KBM-7 (cell line): ENCODE measurements at regions not wholly inside any gene's neighbourhood (a gene's known extent, or its start where the extent isn't known, plus 50 kb on each side); places are given as distances from the start of the nearest gene placed in this dataset.
A peak's percentile ranks its signal among the peaks of the same experiment; 100 is the strongest.

Experiments used
- DNase-seq: peaks from one replicate; pipeline ENCODE4 v3.0.0-alpha.2; 2015
- in situ Hi-C: fragments of 300-500 bp; cut with MboI; formaldehyde crosslinking; loops from 2 replicates; pipeline ENCODE4 v1.14.3; 2020; ENCODE audit warnings: low sequenced_read_pairs, low pct_unique_long_range_greater_than_20kb, mixed read lengths

GRCh38 chr2:78602862-78603261 lies 422.6 kb upstream of the REG3G start:
- in situ Hi-C loops = no loop called here
- DNase-seq = no peak

GRCh38 chr2:78606895-78607294 lies 418.6 kb upstream of the REG3G start:
- in situ Hi-C loops = no loop called here
- DNase-seq = no peak

DNA sequence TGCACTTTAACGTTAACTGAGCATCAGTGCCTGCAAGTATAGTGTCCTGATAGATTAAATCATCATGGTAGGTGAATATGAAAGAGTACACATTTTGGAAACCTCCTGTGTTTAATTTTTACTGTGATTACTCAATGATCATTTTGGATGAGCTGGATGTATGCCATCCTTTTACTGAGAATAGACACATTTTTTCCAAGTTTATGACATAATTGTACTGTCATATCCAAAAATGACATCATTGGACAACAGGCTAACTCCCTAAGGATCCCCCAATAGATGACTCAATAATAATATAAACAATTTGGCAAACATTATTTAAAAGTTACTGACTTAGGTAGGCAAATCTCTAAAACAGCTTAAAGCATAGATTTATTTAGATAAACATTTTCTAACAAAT lies 410.8 kb upstream of the REG3G start:
- DNase-seq = no peak
- in situ Hi-C loops = no loop called here

DNA sequence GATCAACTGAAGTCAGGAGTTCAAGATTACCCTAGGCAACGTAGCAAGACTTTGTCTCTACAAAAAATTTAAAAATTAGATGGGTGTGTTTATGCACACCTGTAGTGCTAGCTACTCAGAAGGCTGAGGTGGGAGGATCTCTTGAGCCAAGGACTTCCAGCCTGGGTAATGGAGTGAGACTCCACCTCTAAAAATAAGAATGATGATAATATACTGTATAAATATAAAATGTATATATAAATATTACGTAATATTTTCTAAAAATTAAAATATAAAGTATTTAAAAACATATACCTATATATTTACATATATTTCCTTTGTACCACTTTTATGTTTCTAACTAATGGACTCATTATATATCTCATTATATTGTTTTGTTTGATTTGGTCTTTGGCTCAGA lies 409.5 kb upstream of the REG3G start:
- in situ Hi-C loops = no loop called here
- no peak for DNase-seq

DNA sequence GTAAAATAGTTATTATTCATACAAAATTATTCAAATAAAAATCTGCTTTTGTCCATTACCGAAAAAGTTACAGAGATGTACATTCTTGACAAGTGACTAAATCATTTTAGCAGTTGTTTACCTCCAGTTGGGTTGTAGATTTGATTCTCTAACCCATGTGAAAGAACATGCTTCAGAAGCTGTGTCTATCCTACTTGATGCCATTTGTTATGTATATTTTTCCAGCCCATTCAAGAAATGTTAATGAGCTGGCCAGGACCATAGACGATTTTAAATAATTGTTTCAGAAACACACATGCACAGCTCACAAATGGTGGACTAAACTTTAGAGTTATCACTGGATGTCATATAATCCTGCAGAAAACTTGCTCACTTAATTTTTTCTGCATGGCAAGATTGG lies 391.1 kb upstream of the REG3G start:
- no peak for DNase-seq
- in situ Hi-C loops = no loop called here

- no peak for DNase-seq
- in situ Hi-C loops = no loop called here
Observed at GRCh38 chr2:78644854-78645253, 380.6 kb upstream of the REG3G start.

- DNase-seq = no peak
- in situ Hi-C loops = no loop called here
Observed at GRCh38 chr2:78646533-78647364, 378.8 kb upstream of the REG3G start.

GRCh38 chr2:78648558-78648957 lies 376.9 kb upstream of the REG3G start:
- in situ Hi-C loops = no loop called here
- DNase-seq = no peak

DNA sequence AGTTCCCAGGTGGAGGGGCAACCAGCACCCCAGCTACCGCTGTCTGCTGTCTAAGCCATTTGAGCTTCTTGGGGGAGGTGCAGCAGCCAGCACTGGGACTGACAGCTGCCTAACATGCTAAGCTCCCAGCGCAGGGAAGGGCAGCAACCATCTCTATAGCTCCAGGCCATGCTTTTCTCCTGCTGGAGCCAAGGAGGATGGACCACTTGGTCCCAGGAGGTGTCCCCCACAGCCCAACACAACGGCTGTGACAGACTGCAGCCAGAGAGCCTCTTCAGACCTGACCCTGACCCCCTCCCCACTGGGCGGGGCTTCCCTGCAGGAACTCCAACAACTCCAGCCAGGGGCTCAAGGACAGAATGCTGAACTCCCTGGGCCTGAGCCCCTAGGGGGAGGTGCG lies 370.6 kb upstream of the REG3G start:
- no peak for DNase-seq
- in situ Hi-C loops = no loop called here

- in situ Hi-C loops = no loop called here
- peak; percentile 3 for DNase-seq
Observed at GRCh38 chr2:78676921-78677696, 348.4 kb upstream of the REG3G start.

DNA sequence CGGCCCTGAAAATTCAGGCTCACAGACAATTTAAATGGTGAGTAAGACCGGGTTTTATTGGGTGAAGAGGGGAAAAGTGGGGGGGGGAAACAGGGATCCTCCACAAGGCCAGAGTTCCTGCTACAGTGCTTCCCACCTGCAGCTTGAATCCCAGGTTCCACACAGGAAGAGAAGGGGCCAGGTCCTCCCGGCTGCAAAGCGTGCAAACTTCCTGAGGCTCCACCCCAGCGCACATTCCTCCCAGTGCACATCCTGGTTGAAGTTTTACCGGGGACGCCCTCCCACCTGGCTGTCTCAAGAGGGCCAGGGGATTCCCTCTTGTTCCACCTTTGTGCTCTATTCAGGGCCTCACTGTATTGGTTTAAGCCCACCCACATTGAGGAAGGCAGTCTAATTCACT lies 347.7 kb upstream of the REG3G start:
- DNase-seq = no peak
- in situ Hi-C loops = no loop called here

DNA sequence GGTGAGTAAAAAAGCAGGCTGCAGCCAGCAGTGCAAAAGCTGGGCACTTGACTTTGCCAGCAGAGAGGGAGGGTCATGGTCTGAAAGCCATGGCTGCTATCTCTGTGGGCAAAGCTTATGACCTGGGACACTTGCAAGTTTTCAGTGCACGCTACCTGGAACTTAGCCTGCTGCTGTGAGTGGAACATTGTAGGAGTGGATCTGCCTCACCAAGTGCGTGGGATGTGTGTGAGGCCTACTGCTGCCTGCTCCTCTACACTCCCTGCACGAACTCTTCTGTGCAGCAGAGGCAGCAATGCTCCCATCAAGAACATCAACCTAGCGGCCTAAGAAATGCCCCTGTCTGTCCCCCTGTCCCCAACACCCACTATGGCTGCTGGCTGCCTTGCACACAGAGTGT lies 344.1 kb upstream of the REG3G start:
- no peak for DNase-seq
- in situ Hi-C loops = no loop called here

DNA sequence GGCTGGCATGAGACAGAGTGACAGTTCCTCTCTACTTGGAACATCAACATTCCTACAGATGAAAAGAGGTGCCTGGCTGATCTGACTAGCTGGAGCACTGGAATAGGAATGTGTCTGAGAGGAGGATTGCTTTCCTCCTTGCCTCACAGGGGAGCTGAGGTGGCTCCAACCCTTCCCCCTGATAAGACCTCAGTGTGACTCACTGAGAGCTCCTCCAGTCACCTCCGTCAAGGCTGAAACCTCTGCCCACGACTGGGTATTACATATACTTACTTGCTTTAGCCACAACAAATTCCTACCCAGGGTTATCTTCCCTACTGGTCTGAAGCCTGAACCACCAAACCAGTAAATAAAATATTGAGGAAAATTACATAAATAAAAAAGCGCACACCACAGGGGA lies 342.7 kb upstream of the REG3G start:
- DNase-seq = no peak
- in situ Hi-C loops = no loop called here

- in situ Hi-C loops = no loop called here
Observed at GRCh38 chr2:78686625-78687153, 338.8 kb upstream of the REG3G start.

DNA sequence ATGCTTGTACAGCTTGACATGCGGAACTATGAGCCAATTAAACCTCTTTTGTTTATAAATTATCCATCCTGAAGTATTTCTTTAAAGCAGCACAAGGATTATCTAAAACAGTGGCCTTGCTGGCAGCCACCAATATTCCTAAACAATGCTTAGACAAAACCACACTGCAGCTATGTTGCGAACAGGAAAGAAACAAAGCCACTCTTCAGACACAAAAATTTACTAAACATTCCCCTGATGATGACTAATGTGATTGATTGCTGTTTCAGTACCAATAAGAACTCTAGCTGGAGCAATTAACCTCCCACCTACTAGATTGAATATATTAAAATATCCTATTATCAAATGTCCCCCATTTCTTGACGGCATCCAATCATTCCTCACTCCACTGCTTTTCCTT lies 325.8 kb upstream of the REG3G start:
- in situ Hi-C loops = no loop called here
- no peak for DNase-seq

More at GRCh38 chr2:78686625-78687153, 338.8 kb upstream of the REG3G start:
- DNase-seq = no peak

- DNase-seq = no peak
- in situ Hi-C loops = no loop called here
Observed at GRCh38 chr2:78701546-78701945, 324.0 kb upstream of the REG3G start.

GRCh38 chr2:78707776-78708386 lies 317.6 kb upstream of the REG3G start:
- no peak for DNase-seq
- in situ Hi-C loops = no loop called here

DNA sequence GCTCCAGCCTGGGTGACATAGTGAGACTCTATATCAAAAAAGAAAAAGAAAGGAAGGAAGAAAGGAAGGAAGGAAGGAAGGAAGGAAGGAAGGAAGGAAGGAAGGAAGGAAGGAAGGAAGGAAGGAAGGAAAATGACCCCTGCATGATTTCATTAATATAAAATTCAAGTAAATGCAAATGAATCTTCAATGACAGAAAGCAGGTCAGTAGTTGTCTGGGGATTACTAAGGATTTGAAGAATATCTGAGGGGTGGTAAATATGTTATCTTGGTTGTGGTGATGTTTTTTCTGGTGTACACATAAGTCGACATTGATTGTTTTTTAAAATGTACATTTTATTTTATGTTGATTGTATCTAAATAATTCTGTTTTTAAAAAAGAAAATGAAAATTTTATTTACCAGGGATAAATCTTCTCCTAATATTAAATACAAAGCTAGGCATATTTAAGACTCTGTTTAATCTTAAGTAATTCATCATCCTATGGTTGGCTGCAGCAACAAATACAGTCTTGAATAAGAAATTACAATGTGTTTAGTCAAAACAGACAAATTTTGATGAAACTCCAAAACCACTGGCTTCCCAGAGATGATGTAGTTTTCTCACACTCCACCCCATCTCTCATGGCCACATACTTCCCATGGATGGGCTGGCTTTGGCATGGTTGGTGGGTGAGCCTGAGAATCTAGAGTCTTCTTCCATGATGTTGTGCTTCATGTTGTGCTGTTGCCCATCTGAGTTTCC lies 314.7 kb upstream of the REG3G start:
- in situ Hi-C loops = no loop called here
- no peak for DNase-seq

DNA sequence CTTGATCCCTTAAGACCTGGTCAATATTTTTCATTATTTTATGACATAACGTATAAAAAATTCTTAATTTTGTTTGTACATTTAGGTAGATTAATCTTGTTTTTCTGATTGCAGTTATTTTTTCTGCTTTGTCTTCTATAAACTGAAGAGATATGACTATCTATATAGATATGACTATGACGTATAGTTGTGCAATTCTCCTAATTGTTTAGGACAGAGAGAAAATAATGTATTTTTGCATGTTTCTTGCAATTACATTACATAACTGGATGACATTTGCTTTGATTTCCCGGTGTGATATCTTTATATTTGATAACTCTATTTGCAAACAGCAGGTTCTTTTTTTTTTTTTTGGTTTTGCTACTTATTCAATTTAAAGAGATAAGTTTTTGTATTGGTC lies 310.2 kb upstream of the REG3G start:
- no peak for DNase-seq
- in situ Hi-C loops = no loop called here
